ENCODE measurements at regions not wholly inside any gene's neighbourhood (a gene's known extent, or its start where the extent isn't known, plus 50 kb on each side); places are given as distances from the start of the nearest gene placed in this dataset.

GRCh38 chrX:131907488-131908314, 115.4 kb upstream of the STK26 start:
- no peak for DNase-seq

DNA sequence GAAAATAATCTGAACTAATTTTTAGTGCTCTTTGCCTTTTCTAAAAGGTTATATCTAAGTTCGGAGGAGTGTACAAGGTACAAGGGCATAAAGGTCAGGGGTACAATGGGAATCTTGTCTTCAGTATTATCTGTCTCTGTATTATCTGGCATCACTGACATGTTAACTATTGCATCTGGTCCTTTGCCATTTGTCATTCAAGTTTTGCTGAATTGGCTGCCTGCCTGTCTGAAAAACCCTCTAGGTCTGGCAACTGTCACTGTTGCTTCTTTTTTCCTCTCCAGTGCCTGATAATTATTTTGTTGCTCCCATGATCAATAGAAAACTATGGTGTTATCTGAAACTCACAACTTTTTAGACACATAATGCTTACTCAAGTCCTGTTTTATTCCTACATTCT, 112.5 kb upstream of the STK26 start:
- no peak for DNase-seq

DNA sequence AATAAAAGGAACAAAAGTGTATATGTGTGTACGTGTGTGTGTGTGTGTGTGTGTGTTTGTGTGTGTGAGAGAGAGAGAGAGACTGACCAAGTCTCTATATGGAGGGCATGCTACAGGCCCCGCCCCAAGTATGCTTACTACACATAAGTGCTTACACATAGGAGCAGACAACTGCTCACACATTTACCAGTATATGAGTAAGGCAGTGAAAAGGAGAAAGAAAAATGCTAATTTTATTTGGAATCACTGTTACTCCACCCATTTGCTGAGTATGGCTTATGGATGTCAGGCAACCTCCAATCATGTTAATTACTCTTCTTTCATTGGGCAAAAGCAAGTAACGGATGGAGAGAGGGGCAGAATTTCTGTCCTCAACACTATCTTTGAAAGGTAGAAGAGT, 107.6 kb upstream of the STK26 start:
- DNase-seq, result no peak

DNA sequence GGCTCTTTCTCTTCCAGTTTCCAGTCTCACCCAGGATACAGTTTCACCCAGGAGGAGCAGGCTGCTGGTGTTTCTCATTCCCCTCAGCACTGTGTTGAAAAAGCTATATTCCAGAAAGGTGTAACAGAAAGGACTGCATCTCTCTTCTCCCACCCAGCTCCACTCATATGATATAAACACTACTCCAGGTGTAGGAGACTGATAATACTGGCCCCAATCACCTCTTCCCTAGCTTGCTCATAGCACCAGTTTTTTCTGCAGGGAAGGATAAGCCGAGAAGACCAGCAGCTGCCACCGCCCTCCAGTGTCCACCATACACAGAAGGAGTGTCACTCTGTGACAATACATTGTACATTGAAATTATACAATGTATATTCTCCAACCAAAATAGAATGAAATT, 105.5 kb upstream of the STK26 start:
- DNase-seq, result no peak

DNA sequence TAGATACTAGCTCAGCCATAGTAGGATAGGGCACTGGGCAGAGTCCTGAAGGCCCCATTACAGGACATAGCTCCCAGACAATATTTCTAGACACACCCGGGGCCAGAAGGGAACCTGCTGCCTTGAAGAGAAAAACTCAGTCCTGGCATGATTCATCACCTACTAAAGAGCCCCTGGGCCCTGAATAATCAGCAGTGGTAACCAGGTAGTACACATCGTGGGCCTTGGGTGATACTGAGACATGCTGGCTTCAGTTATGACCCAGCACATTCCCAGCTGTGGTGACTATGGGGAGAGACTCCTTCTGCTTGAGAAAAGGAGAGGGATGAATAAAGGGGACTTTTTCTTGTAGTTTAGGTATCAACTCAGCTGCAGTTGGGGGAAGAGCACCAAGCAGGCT, 104.3 kb upstream of the STK26 start:
- no peak for DNase-seq

GRCh38 chrX:131923614-131924250, 99.4 kb upstream of the STK26 start:
- DNase-seq, result no peak

- DNase-seq, result no peak
Measured at GRCh38 chrX:131938749-131939148, 84.4 kb upstream of the STK26 start.

- no peak for DNase-seq
Measured at GRCh38 chrX:131942034-131942433, 81.1 kb upstream of the STK26 start.

DNA sequence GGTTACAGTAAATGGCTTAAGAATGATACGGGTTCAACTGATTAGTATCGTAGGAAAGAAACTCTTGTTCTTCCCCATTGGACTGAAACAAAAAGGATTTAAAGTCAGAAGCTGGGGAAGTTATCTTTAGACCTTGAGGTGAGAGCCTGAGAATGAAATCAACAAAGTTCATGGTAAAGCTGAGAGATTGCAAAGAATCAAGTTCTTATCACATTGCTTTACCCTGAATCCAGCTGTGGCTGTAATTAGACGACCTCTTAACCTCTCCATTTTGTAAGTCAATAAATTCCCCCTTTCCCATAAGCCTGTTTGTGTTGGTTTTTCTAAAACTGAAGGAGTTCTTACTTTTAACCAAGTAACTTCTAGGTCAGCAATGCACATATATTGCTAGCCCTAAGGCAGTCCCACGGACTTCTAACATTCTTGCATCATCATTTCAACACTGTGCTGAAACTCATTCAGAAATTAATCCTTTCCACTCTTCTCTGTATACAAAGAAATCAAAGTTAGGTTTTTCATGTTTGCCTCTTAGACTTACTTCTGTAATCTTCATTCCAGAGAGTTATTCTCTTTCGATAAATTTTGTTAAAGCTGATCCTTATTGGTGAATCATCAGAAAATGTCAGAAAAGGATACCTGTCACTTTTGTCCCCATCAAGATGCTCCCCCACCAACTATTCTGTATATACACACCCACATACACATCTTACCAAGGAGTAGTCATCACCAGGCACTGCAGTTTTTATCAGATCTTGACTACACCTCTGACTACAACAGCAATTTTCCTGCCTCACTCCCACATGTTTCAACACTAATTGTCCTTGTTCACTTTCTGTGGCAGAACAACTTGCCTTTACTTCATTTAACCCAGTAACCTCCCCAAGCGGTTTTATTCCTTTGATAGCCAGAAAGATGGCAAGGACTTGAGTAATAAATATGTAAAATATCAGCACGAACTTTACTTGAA, 77.9 kb upstream of the STK26 start:
- no peak for DNase-seq

DNA sequence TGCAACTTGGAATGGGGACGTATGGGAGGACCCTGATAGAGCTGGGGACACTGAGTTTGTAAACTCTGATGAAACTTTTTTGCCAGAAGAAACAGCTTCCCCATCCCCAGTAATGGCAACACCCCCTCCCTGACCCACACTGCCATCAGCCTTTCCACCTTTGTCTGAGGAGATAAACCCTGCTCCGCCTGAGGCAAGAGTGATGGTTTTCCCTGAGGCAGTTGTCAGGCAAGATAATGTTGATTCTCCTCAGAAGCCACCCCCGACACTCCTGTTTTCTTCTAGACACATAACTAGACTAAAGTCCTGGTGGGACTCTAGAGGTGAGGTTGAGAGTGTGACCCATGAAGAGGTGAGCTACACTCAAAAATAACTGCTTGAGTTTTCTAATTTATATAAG, 71.9 kb upstream of the STK26 start:
- no peak for DNase-seq

- no peak for DNase-seq
Measured at GRCh38 chrX:131955099-131955777, 67.9 kb upstream of the STK26 start.

DNA sequence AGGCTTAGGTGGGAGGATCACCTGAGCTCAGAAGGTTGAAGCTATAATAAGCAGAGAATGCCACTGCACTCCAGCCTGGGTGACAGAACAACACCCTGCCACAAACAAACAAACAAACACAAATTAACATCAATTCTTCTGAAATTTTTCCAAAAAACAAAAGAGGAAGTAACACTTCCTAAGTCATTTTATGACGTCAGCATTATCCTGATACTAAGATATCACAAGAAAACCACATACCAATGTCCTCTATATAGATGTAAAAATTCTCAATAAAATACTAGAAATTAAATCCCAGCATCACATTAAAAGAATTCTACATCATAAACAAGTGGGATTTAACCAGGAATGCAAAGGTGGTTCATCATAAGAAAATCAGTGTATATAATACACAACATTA, 64.4 kb upstream of the STK26 start:
- no peak for DNase-seq

DNA sequence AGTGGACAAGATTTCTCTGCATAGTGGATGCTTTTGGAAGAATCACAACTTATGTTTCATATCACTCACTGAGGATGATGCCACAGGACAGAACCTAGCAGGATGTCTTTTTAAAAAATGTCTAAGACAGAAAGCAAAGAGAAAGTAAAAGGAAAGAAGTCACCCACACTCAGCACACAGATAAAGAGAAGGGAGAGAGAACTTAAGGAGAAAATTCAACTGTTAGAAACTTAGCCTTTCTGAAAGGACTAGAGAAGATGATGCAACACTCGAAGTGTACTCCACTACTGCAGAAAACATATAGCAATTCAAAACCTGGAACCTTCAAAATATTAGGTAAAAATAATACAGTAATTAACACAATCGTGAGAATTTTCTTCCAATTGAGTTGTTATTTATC, 52.8 kb upstream of the STK26 start:
- DNase-seq, result no peak
